ENCODE measurements at regions not wholly inside any gene's neighbourhood (a gene's known extent, or its start where the extent isn't known, plus 50 kb on each side); places are given as distances from the start of the nearest gene placed in this dataset.
"Not testable (repeated sequence)": the region's sequence is repeated elsewhere in the genome, so short reads cannot be mapped to it uniquely, and the experiment has no call there.

GRCh38 chr11:130526846-130527245, 78.4 kb downstream of the ADAMTS15 start:
- ATAC-seq, result no peak
- no peak for DNase-seq (ENCODE audit: missing footprints)
- intact Hi-C loops (cut with DNase I), result loop anchor here (5.0 kb wide), 1 partner anchor 210 kb away; no protein-coding TSS in a partner anchor

- intact Hi-C loops (cut with DNase I), result loop anchor here (5.0 kb wide), 1 partner anchor 210 kb away; no protein-coding TSS in a partner anchor
- ATAC-seq (peak; percentile 60), DNase-seq (ENCODE audit: missing footprints) (no peak)
Measured at GRCh38 chr11:130527636-130528297, 79.3 kb downstream of the ADAMTS15 start.

- peak; percentile 71 for ATAC-seq
- intact Hi-C loops (cut with DNase I), result loop anchor here (5.0 kb wide), 1 partner anchor 209 kb away; no protein-coding TSS in a partner anchor
- no peak for DNase-seq (ENCODE audit: missing footprints)
Measured at GRCh38 chr11:130528298-130529261, 80.1 kb downstream of the ADAMTS15 start.

GRCh38 chr11:130529366-130529765, 80.9 kb downstream of the ADAMTS15 start:
- DNase-seq (ENCODE audit: missing footprints) (no peak), ATAC-seq (no peak)
- intact Hi-C loops (cut with DNase I), result loop anchor here (5.0 kb wide), 1 partner anchor 208 kb away; no protein-coding TSS in a partner anchor

GRCh38 chr11:130531061-130531460, 82.6 kb downstream of the ADAMTS15 start:
- ATAC-seq (no peak), DNase-seq (ENCODE audit: missing footprints) (no peak)
- intact Hi-C loops (cut with DNase I), result no loop called here

- intact Hi-C loops (cut with DNase I), result no loop called here
- no peak for DNase-seq (ENCODE audit: missing footprints)
- no peak for ATAC-seq
Measured at GRCh38 chr11:130533113-130533798, 84.8 kb downstream of the ADAMTS15 start.

- ATAC-seq (no peak), DNase-seq (ENCODE audit: missing footprints) (no peak)
- intact Hi-C loops (cut with DNase I), result no loop called here
Measured at GRCh38 chr11:130533871-130534270, 85.4 kb downstream of the ADAMTS15 start.

GRCh38 chr11:130534551-130534950, 86.1 kb downstream of the ADAMTS15 start:
- DNase-seq (ENCODE audit: missing footprints) (no peak), ATAC-seq (no peak)
- intact Hi-C loops (cut with DNase I), result no loop called here

- intact Hi-C loops (cut with DNase I), result no loop called here
- DNase-seq (ENCODE audit: missing footprints) (no peak), ATAC-seq (no peak)
Measured at GRCh38 chr11:130535520-130535919, 87.1 kb downstream of the ADAMTS15 start.

- DNase-seq (ENCODE audit: missing footprints) (no peak), ATAC-seq (no peak)
- intact Hi-C loops (cut with DNase I), result no loop called here
Measured at GRCh38 chr11:130536106-130537040, 87.9 kb downstream of the ADAMTS15 start.

- intact Hi-C loops (cut with DNase I); ATAC-seq; DNase-seq (ENCODE audit: missing footprints): not testable (repeated sequence)
Measured at GRCh38 chr11:130539680-130540079, 91.2 kb downstream of the ADAMTS15 start.

GRCh38 chr11:130544266-130544665, 95.8 kb downstream of the ADAMTS15 start:
- intact Hi-C loops (cut with DNase I), result no loop called here
- DNase-seq (ENCODE audit: missing footprints) (no peak), ATAC-seq (no peak)

GRCh38 chr11:130545449-130546072, 97.1 kb downstream of the ADAMTS15 start:
- intact Hi-C loops (cut with DNase I), result no loop called here
- DNase-seq (ENCODE audit: missing footprints), result no peak
- no peak for ATAC-seq

GRCh38 chr11:130546438-130546837, 98.0 kb downstream of the ADAMTS15 start:
- no peak for ATAC-seq

GRCh38 chr11:130546901-130547694, 98.7 kb downstream of the ADAMTS15 start:
- DNase-seq (ENCODE audit: missing footprints) (no peak), ATAC-seq (peak; percentile 9)
- intact Hi-C loops (cut with DNase I), result no loop called here

More at GRCh38 chr11:130546438-130546837, 98.0 kb downstream of the ADAMTS15 start:
- no peak for DNase-seq (ENCODE audit: missing footprints)
- intact Hi-C loops (cut with DNase I), result no loop called here

- DNase-seq (ENCODE audit: missing footprints), result no peak
- ATAC-seq, result no peak
- intact Hi-C loops (cut with DNase I), result no loop called here
Measured at GRCh38 chr11:130547761-130548490, 99.5 kb downstream of the ADAMTS15 start.
